HL-60 (cell line): ENCODE measurements at regions not wholly inside any gene's neighbourhood (a gene's known extent, or its start where the extent isn't known, plus 50 kb on each side); places are given as distances from the start of the nearest gene placed in this dataset.

Source experiments
- GABPA ChIP-seq: IDR thresholded peaks from 2 replicates; pipeline ENCODE4 v1.6.1; 2012; ENCODE audit warnings: low read depth
- POLR2AphosphoS5 ChIP-seq: IDR thresholded peaks from 2 replicates; pipeline ENCODE4 v1.6.1; 2012; ENCODE audit warnings: low read depth
- TF ChIP-seq, protein P1 (sequence below): IDR thresholded peaks from one replicate; pipeline ENCODE4 v1.5.1; 2011; ENCODE audit warnings: low read length, control low read depth, inconsistent platforms; ENCODE audit not compliant: insufficient read depth
- TF ChIP-seq, protein P2 (sequence below): IDR thresholded peaks from 2 replicates; pipeline ENCODE4 v1.6.1; 2012; ENCODE audit warnings: low read depth; ENCODE audit not compliant: insufficient replicate concordance

DNA sequence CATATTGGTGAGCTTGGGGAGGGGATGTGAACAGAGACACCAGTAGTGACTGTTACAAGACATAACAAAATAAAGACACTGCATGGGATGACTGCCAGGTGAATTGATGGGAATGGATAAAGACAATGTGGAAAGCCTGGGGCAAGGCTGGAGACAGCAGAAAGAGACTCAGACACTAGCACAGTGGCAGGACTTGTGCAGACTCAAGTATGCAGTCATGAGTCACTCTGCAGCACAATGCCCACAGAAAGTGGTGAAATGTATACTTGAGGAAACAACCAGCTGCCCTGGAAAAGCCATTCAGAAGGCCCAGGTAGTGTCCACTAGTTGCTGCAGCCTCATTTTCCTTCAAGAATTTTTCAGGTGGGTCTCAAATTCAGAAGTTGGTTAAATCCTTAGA is 452.3 kb downstream of the MID1IP1 start:
- TF ChIP-seq, protein P1, sequence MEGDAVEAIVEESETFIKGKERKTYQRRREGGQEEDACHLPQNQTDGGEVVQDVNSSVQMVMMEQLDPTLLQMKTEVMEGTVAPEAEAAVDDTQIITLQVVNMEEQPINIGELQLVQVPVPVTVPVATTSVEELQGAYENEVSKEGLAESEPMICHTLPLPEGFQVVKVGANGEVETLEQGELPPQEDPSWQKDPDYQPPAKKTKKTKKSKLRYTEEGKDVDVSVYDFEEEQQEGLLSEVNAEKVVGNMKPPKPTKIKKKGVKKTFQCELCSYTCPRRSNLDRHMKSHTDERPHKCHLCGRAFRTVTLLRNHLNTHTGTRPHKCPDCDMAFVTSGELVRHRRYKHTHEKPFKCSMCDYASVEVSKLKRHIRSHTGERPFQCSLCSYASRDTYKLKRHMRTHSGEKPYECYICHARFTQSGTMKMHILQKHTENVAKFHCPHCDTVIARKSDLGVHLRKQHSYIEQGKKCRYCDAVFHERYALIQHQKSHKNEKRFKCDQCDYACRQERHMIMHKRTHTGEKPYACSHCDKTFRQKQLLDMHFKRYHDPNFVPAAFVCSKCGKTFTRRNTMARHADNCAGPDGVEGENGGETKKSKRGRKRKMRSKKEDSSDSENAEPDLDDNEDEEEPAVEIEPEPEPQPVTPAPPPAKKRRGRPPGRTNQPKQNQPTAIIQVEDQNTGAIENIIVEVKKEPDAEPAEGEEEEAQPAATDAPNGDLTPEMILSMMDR = no peak
- TF ChIP-seq, protein P2, sequence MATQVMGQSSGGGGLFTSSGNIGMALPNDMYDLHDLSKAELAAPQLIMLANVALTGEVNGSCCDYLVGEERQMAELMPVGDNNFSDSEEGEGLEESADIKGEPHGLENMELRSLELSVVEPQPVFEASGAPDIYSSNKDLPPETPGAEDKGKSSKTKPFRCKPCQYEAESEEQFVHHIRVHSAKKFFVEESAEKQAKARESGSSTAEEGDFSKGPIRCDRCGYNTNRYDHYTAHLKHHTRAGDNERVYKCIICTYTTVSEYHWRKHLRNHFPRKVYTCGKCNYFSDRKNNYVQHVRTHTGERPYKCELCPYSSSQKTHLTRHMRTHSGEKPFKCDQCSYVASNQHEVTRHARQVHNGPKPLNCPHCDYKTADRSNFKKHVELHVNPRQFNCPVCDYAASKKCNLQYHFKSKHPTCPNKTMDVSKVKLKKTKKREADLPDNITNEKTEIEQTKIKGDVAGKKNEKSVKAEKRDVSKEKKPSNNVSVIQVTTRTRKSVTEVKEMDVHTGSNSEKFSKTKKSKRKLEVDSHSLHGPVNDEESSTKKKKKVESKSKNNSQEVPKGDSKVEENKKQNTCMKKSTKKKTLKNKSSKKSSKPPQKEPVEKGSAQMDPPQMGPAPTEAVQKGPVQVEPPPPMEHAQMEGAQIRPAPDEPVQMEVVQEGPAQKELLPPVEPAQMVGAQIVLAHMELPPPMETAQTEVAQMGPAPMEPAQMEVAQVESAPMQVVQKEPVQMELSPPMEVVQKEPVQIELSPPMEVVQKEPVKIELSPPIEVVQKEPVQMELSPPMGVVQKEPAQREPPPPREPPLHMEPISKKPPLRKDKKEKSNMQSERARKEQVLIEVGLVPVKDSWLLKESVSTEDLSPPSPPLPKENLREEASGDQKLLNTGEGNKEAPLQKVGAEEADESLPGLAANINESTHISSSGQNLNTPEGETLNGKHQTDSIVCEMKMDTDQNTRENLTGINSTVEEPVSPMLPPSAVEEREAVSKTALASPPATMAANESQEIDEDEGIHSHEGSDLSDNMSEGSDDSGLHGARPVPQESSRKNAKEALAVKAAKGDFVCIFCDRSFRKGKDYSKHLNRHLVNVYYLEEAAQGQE = no peak
- no peak for TF ChIP-seq GABPA
- no peak for TF ChIP-seq POLR2AphosphoS5
